ENCODE measurements at regions not wholly inside any gene's neighbourhood (a gene's known extent, or its start where the extent isn't known, plus 50 kb on each side); places are given as distances from the start of the nearest gene placed in this dataset.
"Not testable (repeated sequence)": the region's sequence is repeated elsewhere in the genome, so short reads cannot be mapped to it uniquely, and the experiment has no call there.

DNA sequence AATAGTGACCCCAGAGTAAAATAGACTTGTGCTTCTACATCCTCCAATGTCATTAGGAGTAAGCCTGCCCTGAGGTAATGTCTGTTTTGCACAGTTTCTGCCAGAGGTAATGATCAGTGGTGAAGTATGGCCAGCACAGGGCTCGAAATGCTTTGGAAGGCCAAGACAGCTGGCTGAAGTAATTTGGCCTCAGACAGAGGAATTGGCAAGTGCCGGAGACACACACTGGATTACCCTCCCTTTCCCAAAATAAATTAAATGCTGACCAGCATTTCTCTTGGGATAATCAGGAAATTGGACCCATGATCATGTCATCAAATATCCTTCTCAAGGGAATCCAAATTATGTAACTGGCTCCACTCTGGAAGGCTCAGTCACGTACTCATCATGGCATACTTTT is 379.0 kb upstream of the CHST9 start:
- DNase-seq = no peak

DNA sequence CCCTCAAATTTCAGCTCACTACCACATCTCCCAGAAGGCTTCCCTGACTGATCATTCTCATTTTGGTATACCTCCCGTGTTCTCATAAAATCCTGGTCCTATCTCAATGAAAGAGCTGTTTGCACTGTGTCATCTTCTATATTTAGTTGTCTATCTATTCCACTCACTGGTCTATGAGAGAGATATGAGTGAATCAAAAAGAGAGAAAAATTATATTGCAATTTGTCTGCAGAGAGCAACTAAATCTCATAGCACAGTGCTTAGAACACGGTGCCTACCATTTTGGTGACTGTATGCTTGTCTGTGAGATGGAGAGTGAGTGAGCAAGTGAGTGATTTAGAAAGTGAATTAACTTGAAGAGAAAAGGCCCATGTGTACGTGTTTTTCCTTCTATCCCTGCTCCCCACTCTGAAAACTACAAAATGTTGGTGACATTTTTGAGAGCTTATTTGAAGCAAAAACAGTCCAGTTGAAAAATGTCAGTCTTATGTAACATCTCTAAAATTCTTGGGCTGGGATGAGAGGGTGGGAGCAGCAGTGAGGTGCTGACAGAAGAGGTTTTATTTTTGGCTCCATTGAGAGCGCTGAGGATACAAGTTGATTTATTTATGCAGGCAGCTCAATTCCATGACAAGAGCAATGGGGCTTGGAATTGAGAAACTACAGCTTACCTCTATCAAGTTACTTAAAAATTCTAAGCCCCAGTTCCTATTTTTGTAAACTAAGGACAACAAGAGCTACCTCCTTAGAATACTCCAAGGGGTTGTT is 373.5 kb upstream of the CHST9 start:
- DNase-seq = no peak

DNA sequence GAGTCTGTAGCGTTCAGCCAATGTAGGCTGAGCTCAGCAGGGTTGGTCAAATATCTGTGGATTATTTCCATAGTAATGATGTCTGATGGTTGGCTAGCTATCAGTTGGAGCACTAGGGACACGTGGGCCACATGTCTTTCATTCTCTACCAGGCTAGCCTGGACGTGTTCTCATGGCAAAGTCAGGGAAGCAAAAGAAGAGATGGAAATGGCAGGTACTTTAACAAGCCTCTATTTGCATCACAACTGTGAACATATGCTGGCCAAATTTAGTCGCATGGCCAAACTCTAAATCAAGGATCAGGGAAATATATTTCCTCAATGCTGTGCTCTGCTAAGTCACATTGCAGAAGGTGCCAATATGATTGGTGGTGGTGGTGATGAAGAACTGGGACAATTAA is 371.6 kb upstream of the CHST9 start:
- DNase-seq = peak; percentile 22

DNA sequence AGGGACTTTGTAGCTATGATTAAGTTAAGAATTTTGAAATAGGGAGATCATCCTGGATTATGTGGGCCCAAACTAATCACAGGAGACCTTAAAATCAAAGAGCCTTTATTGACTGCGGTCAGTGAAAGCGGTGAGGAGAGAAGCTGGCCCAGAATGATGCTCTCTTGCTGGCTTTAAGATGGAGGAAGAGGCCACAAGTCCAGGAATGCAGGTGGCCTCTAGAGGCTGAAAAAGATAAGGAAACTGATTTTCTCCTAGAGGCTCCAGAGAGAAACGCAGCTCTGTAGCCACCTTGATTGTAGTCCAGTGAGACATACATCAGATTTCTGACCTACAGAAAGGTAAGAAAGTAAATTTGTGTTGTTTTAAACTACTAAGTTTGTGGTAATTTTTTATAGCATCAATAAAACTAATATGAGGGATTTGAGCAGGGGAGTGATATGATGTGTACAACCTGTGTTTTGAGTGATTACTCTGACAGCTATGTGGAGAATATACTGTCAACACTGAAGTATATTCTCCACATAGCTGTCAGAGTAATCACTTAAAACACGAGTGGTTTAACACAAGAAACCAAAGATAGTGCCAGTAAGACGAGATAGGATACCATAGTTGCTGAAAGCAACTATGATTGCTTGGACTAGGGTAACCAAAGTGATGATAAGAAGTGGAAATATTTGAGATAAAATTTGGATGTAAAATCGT is 364.4 kb upstream of the CHST9 start:
- no peak for DNase-seq

DNA sequence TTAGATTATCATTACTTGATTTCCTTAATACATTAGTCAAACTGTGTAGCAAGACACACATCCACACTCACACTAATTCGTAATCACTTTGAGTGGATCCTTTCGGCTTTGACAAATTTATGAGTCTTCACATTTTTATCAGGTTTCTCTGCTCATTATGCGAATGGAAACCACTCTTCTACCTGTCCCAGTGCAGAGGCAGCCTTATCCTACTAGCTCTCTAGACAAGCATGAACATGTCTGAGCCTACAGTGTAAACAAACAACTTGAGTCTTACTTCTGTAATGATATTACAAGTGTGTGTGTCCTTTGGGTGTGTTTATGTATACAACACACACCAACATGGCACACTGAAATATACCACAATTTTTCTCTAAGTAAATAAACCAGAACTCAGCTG is 361.9 kb upstream of the CHST9 start:
- no peak for DNase-seq

DNA sequence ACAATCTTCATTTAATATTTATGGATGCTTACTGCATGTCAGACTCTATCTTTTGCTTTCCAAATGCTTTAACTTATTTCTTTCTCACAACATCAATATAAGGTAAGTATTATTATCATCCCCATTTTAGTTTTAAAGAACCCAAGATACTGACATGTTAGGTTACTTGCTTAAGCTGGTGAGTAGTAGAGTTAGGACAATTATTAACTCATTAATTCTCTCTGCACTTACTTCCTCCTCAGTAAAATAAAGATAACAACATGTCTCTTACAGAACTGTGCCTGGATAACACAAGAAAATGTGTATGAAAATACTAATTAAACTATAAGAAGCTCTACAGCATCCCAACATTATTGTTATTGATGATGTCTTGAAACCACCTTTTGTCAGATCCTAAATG is 359.1 kb upstream of the CHST9 start:
- DNase-seq = no peak

DNA sequence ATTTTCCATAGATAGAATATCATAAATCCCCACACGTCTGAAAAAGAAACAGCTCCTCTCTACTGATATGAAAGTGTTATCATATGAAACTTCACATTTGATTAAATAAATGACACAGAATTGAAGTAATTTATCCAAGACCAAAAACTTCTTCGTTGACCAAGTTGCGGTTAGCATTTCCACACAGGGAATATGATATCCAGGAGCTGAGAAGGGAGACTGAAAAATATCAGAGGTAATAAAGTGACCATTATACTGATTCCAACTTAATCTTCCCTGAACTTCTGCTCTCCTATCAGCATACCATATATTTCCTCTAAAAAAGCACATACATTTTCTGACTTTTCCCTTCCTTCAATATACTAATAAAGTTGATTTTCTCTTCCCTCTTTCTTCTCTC is 356.2 kb upstream of the CHST9 start:
- DNase-seq = no peak

DNA sequence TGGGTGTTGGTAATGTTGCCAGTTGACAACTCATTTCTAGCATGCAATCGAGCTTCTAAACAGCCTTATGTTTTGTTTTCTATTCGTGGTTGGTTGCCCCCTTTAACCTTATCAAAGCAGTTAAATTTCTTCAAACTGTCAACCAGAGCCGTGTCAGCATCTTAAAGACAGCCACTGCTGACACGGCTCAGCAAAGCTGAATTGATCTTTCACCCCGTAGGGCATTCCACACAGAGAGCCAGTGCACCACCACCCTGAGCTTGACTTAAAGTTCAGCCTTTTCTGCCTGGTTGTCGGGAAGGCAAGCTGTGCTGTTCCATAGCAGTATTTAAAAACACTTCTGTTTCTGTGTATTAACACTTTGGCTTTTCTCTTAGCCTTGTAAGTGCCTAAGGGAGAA is 355.0 kb upstream of the CHST9 start:
- no peak for DNase-seq

DNA sequence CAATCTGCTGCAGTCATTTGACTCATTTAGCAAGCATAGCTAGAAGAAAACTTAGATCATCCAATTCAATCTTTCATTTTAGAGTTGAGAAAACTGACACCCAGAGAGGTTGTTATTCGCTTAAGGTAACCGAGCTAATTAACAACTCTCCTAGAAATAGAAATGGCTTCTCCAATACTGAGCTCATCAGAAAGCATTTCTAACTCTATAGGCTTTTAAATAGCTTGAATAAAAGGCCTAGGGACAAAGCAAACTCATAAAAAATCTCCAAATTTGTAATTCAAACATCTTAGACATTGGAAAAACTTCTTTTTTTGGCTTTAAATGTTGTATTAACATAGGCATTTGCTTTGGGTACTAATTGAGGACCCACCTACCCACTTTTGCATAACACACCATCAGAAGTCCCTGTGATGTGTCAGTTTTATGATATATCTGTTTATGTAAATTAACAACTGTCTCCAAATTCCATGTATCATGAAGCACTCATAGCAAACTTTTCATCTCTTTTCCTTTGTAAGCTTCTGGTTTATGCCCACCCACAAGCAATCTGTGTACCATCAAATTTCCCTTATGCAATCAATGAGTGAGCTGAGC is 343.9 kb upstream of the CHST9 start:
- DNase-seq = no peak

DNA sequence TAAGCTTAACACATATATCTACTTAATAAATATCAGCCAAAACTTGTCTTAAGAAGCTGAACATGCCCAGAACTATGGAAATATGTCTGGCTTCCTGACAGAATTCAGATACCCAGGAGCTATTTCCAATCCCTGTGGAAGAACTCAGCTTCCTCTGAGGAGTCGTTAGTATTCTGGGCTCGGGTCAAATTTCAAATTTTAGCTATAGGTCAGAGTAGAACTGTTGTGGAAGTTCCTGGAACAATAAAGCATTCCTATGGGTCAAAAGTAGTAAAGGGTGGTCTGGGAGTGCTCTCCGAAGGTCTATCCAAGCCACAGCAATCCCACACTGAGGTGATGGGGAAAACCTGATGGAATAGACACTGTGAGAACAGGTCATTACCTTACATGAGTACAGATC is 342.7 kb upstream of the CHST9 start:
- no peak for DNase-seq

DNA sequence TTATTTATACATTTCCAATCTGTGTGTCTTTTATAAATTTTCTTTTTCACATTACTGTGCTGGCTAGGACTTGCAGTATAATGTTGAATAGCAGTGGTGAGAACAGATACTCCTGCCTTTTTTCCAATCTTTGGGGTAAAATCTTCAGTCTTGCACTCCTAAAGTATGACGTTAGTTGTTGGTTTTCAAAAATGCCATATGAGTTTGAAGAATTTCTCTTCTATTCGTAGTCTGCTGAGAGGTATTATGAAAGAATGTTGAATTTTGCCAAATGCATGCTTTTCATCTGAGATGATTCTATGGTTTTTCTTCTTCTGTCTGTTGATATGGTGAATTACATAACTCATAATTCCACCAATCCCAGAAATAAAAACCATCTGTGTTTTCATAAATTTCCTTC is 335.3 kb upstream of the CHST9 start:
- no peak for DNase-seq

DNA sequence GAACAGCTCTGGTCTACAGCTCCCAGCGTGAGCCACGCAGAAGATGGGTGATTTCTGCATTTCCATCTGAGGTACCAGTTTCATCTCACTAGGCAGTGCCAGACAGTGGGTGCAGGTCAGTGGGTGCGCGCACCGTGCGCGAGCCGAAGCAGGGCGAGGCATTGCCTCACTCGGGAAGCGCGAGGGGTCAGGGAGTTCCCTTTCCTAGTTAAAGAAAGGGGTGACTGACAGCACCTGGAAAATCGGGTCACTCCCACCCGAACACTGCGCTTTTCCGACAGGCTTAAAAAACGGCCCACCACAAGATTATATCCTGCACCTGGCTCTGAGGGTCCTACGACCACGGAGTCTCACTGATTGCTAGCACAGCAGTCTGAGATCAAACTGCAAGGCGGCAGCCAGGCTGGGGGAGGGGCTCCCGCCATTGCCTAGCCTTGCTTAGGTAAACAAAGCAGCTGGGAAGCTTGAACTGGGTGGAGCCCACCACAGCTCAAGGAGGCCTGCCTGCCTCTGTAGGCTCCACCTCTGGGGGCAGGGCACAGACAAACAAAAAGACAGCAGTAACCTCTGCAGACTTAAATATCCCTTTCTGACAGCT is 325.0 kb upstream of the CHST9 start:
- not testable (repeated sequence) for DNase-seq

DNA sequence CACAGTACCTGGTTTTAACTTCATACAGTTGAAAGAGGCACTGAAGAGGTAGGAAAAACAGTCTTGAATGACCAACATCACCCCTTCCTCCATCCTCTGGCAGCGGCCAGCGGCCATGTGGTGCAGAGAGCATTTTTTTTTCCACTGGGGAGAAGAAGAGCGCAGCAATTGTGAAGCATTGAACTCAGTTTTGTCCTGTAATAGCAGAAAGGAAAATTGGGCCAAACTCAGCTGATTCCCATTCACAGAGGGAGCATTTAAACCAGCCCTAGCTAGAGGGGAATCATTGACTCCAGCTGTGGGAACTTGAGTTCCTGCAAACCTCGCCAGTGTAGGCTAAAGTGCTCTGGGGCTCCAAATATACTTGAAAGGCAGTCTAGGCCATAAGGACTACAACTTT is 316.6 kb upstream of the CHST9 start:
- DNase-seq = no peak

DNA sequence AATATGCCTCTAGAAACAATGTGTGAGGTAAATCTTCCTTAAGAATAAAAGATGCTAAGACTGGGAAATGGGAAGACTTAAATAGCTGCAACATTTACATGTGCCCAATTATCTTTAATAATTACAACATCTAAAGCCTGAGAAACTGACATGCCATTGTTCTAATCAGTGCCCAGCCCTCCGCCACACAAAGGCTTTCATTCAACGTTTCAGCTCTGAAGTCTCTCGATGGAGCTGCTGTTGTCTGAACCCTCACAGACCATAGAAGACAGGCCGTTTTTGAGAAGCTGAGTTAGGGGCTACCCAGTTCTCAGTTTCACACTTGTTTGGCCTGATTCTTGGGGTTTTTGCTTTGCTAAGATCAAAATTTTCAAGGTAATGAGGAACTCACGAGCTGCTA is 315.4 kb upstream of the CHST9 start:
- no peak for DNase-seq

DNA sequence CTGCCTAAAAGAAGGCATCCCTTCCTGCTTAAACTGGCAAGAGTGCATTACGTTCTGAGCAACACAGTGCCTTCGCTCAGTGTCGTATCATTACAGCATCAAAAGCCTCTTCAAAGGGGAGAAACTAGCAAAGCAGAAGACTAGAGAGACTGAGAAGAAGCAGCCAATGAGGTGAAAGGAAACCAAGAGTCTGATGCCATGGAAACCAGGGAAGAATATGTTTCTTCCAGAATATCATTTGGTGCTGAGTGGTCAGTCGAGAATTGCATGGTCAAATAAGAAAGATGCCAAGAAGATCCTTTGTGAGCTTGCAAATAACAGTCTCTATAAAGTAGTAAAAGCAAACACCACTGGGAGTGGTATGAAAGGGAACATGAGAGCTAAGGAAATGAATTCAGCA is 312.1 kb upstream of the CHST9 start:
- DNase-seq = no peak

DNA sequence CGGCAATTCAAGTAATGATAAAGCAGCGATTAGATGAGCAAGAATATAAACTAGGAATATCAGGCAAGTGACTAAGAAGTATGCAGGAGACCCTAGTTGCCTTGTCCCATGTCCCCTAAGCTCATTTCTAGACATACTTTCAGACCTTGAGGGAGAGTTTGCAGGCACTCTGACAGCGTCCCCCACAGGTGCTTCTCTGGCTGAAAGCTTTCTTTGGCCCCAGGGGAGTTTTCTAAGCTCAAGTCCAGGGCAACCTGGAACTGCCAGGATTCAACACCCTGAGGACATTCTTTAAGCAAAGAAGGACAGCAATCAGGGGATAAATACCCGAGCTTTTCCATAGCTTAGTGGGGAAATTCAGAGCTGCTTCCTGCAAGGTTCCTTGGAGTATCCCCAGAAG is 308.1 kb upstream of the CHST9 start:
- DNase-seq = no peak

DNA sequence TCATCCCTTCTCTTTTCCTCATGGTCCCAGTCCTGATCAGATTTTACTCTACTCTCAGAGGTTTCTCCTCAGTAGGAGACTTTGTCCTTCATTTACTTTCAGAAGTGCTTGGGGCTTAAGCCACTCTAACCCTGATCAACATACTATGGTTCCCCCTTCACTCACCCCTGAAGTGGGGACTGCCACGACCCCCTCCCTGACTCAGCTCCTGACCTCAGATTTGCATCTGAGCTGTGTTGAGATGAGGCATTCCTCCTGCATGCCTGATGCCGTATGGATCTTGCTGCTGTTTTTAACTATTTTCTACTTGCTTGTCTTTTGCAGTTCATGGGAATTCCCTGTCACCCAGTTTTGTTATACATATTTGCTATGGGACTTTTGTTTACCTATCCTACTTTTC is 306.7 kb upstream of the CHST9 start:
- DNase-seq = no peak

DNA sequence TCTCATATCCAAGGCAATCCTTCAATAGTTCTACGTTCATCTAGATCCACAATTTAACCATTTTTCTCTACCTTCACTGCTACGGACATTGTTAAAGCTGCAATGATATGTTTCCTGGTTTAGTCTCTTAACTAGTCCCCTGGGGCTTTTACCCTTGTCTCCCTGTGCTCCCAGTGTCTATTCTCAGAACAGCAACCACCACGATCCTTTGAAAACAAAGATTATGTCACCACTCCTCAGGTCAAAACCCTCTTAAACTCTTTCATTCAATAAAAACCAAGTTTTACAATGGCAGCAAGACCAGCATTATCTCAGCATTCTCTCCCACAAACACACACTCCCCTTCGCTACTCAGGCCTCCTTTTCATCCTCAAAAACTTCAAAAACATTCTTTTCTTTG is 298.2 kb upstream of the CHST9 start:
- DNase-seq = no peak

DNA sequence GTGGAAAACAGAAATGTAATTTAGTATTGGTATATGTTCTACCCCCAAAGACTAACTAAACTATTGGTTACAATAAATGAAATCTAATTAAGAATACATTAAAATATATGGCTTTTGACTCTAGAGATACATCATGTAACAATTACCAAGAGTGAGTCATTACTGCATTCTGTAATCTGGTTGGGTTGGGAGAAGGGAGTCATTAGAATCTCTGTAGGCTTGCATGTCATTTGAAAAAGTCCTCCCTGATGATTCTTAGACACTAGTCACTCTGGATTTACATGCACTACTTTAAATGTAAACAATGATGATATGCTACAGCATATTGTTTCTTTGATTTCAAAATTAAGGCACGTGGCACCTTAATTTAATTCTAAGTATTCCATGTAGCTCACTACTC is 293.4 kb upstream of the CHST9 start:
- no peak for DNase-seq

DNA sequence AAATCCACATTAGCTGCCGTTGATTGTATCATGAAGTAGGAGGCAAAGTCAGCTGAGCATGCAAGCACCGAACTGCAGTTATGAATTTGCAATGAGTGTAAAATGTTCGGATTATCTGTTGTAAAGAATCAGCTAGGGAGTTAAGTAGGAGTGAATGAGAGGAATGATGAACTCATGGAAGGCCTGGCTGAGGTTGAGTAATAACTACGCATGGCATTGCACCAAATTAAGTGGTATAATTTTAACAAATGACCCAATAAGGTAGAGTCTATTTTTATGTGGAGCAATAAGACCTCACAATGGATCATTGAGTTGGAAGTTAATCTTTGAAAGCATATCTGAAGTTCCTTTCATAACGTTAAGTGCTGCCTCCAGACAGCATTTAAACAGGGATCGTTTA is 288.2 kb upstream of the CHST9 start:
- DNase-seq = no peak

DNA sequence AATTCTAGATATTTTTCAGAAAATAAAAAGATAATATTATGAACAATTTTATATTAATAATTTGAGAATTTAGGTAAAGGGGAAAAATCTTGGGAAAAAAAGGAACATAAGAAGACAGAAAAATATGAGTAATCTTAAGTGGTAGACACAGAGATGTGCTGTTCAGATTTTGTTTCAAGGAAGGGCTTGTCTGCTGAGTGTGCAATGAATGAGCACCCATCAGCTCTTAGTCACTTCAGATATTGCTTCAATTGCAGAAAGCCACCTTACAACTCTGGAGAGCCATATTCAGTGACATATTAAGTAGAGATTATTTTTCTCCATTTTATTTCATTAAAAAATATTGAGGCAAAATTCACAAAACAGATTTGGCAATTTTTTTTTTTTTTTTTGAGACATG is 282.0 kb upstream of the CHST9 start:
- DNase-seq = no peak

DNA sequence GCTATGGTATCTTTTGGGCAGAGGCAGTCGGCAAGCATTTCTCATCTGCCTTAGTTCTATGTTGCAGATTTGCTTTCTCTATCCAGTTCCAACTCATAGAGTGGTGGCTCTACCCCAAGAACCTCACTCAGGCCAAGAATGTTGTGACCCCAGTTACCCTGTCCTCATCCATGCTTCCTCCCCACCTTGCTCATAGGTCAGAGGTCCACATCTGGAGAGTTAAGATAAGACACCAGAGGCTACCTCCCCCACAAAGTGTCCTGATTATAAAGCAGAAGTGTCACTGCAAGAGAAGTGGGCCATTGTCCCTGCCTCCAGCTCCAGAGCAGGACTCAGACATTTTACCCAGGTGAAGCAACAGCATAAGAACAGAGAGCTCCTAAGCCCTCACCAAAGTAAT is 276.8 kb upstream of the CHST9 start:
- DNase-seq = no peak

DNA sequence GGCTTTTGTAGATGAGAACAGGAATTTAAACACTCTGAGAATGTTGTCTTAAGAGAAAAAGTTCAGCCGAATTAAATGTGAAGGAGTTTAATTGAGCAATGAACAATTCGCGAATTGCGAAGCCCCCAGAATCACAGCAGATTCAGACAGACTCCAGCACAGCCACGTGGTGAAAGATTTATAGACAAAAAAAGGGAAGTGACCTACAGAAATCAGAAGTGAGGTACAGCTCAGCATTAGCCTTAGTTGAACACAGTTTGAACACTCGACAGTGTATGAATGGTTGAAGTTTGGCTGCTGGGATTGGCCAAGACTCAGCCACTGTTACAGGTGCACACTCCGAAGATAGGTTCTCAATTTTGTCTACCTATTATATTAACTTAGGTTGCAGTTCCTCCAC is 264.0 kb upstream of the CHST9 start:
- no peak for DNase-seq

DNA sequence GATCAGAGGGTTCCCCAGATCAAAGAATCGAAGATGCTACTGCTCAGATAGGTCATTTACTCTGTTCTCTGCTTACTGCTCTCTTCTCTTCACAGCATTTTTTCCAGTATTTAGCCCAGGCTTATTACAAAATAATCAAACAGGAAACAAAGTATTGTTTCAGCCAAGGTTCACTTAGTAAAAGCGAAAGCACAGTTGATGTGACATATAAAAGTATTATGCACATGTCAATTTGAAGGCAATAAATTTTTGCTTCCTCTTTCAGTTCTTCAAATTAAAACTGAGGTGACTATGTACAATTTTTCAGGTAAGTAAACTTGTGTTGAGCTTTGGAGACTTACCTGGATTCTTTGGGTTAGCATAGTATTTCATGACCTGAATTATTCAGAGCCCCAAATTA is 262.8 kb upstream of the CHST9 start:
- no peak for DNase-seq
